OCI-LY7 (cell line): ENCODE measurements at regions not wholly inside any gene's neighbourhood (a gene's known extent, or its start where the extent isn't known, plus 50 kb on each side); places are given as distances from the start of the nearest gene placed in this dataset.
A peak's percentile ranks its signal among the peaks of the same experiment; 100 is the strongest.

Source experiments
- BruUV-seq: library from RNA; stranded (reverse); fragments of 400-500 nt; replicated peaks from 2 replicates; lab custom pipeline; 2021; lab: Mats Ljungman, UMichigan
- CTCF ChIA-PET: fragments of 300-600 bp; sonication (Branson Sonifier 250); formaldehyde crosslinking; loops from one replicate; lab custom pipeline; 2022; ENCODE audit warnings: antibody characterized with exemption; ENCODE audit not compliant: unreplicated experiment; lab: Charles Lee
- POLR2A ChIA-PET: fragments of 300-600 bp; sonication (Branson Sonifier 250); formaldehyde crosslinking; loops from one replicate; lab custom pipeline; 2022; ENCODE audit warnings: antibody characterized with exemption; lab: Charles Lee
- DNase-seq: peaks from one replicate; pipeline ENCODE4 v3.0.0-alpha.2; 2015; ENCODE audit warnings: low spot score
- H2AFZ ChIP-seq: fragments of 200-600 bp; sonication (generic), shearing (Covaris generic); 2 replicates; pipeline ENCODE4 v1.6.1; 2014; ENCODE audit warnings: mild to moderate bottlenecking, antibody characterized with exemption, low read length, moderate library complexity
- H3K27ac ChIP-seq: fragments of 200-600 bp; sonication (generic); 2 replicates; pipeline ENCODE4 v1.5.1; 2014; ENCODE audit warnings: mixed run types, low read depth, mild to moderate bottlenecking, moderate library complexity, low read length, inconsistent platforms; ENCODE audit not compliant: poor library complexity, severe bottlenecking
- H3K36me3 ChIP-seq: fragments of 200-600 bp; sonication (generic); 2 replicates; pipeline ENCODE4 v1.6.1; 2014; ENCODE audit warnings: mild to moderate bottlenecking, antibody characterized with exemption, low read length, moderate library complexity, mixed read lengths; ENCODE audit not compliant: insufficient read depth
- H3K4me1 ChIP-seq: fragments of 200-600 bp; sonication (generic); 2 replicates; pipeline ENCODE4 v1.5.1; 2014; ENCODE audit warnings: mild to moderate bottlenecking, low read length; ENCODE audit not compliant: insufficient read depth, poor library complexity, severe bottlenecking
- H3K4me2 ChIP-seq: fragments of 200-600 bp; sonication (generic); 2 replicates; pipeline ENCODE4 v1.6.1; 2014; ENCODE audit warnings: mild to moderate bottlenecking, low read length
- H3K4me3 ChIP-seq: fragments of 200-600 bp; sonication (generic); 2 replicates; pipeline ENCODE4 v1.5.1; 2014; ENCODE audit warnings: mild to moderate bottlenecking, low read depth, low read length; ENCODE audit not compliant: poor library complexity, severe bottlenecking
- H3K79me2 ChIP-seq: fragments of 200-600 bp; sonication (generic); 2 replicates; pipeline ENCODE4 v1.6.1; 2016; ENCODE audit warnings: low read depth, mild to moderate bottlenecking, low read length, moderate library complexity, mixed read lengths; ENCODE audit not compliant: insufficient read depth
- H3K9me2 ChIP-seq: fragments of 200-600 bp; sonication (generic); 2 replicates; pipeline ENCODE4 v1.6.1; 2016; ENCODE audit warnings: mild to moderate bottlenecking, low read length, mixed read lengths; ENCODE audit not compliant: insufficient read depth
- H3K9me3 ChIP-seq: fragments of 200-600 bp; sonication (generic); 2 replicates; pipeline ENCODE4 v1.6.1; 2014; ENCODE audit warnings: mild to moderate bottlenecking, mixed run types, low read length, mixed read lengths
- H4K20me1 ChIP-seq: fragments of 200-600 bp; sonication (generic); 2 replicates; pipeline ENCODE4 v1.6.1; 2014; ENCODE audit warnings: mild to moderate bottlenecking, antibody characterized with exemption, low read length, moderate library complexity, mixed read lengths; ENCODE audit not compliant: insufficient read depth
- EZH2phosphoT487 ChIP-seq: fragments of 200-600 bp; sonication (generic); IDR thresholded peaks from 2 replicates; pipeline ENCODE4 v1.6.1; 2018; ENCODE audit warnings: low read depth, borderline replicate concordance, mild to moderate bottlenecking, mixed run types, antibody characterized with exemption, low read length, moderate library complexity, mixed read lengths
- intact Hi-C: fragments of 100-400 bp; cut with micrococcal nuclease; formaldehyde crosslinking; loops from one replicate; pipeline ENCODE4 v1.10.0; 2022; ENCODE audit not compliant: unreplicated experiment
- TF ChIP-seq, protein P1 (sequence below): fragments of 200-600 bp; sonication (generic); conservative IDR thresholded peaks from 2 replicates; pipeline ENCODE4 v1.5.1; 2014; ENCODE audit warnings: mild to moderate bottlenecking, antibody characterized with exemption, low read length, moderate library complexity, mixed read lengths

DNA sequence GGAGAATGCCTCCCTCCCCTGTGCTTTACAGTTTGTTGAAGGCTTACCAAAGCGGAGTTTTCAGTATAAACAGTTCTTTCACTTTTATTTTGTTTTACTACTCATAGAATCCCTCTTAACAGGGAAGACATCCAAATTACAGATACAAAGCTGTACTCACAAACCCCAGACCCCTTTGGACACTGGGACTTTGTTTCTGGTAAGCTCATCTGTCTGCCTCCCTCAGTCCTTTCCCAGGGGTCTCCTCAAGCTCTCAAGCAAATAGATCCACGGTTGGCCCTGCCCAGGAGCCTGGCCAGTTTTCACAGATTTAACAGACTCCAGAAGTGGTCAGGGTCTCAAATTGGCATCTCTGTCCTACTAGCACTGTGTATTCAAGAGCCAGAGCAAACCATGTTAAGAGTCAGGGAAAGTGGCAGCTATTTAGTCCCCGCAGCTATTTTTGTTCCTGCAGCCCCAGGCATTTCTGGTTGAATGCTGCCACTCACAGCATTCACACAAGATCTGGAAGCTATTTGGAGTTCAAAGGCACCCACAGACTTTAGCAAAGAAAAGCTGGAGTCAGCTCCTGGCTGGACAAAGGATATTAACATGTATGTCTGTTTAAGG is 54.2 kb downstream of the TMEM100 start:
- DNase-seq, result no peak
- H3K9me2 ChIP-seq, result no peaks in the 10 kb centered on the region
- no peaks in the 10 kb centered on the region for H3K36me3 ChIP-seq
- intact Hi-C loops, result no loop called here
- BruUV-seq, result no TSS peak
- peaks cover 15% of the 10 kb centered on the region for H3K4me1 ChIP-seq
- no peak overlapping the region for H2AFZ ChIP-seq
- no peaks in the 10 kb centered on the region for H3K79me2 ChIP-seq
- no peaks in the 10 kb centered on the region for H4K20me1 ChIP-seq
- POLR2A ChIA-PET, result no interaction called here
- TF ChIP-seq, protein P1, sequence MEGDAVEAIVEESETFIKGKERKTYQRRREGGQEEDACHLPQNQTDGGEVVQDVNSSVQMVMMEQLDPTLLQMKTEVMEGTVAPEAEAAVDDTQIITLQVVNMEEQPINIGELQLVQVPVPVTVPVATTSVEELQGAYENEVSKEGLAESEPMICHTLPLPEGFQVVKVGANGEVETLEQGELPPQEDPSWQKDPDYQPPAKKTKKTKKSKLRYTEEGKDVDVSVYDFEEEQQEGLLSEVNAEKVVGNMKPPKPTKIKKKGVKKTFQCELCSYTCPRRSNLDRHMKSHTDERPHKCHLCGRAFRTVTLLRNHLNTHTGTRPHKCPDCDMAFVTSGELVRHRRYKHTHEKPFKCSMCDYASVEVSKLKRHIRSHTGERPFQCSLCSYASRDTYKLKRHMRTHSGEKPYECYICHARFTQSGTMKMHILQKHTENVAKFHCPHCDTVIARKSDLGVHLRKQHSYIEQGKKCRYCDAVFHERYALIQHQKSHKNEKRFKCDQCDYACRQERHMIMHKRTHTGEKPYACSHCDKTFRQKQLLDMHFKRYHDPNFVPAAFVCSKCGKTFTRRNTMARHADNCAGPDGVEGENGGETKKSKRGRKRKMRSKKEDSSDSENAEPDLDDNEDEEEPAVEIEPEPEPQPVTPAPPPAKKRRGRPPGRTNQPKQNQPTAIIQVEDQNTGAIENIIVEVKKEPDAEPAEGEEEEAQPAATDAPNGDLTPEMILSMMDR, result no peak
- no peak overlapping the region for H3K4me3 ChIP-seq
- no peak overlapping the region for H3K27ac ChIP-seq
- H3K9me3 ChIP-seq, result no peaks in the 10 kb centered on the region
- H3K4me2 ChIP-seq, result no peak overlapping the region
- CTCF ChIA-PET, result no interaction called here

DNA sequence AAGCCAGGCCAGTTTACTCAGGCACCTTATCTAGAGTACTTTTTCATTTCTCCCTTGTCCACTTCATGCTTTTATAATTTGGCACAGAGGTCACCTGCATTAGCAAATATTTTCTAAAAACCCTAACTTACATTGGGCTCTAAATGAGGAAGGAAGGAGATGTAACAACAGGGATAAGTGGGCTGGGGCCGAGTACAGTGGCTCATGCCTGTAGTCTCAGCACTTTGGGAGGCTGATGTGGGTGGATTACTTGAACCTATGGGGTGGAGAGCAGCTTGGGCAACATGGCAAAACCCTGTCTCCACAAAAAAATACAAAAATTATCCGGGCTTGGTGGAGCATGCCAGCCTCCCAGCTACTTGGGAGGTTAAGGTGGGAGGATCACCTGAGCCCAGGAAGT is 55.9 kb downstream of the TMEM100 start:
- Histone ChIP-seq H3K36me3 (no peaks in the 10 kb centered on the region), H3K4me2 (no peak overlapping the region), H4K20me1 (no peaks in the 10 kb centered on the region), H3K4me3 (no peak overlapping the region), H3K4me1 (peaks cover 19% of the 10 kb centered on the region), H2AFZ (no peak overlapping the region), H3K9me2 (no peaks in the 10 kb centered on the region), H3K79me2 (no peaks in the 10 kb centered on the region), H3K27ac (no peak overlapping the region), H3K9me3 (no peaks in the 10 kb centered on the region)
- intact Hi-C loops, result no loop called here
- ChIA-PET CTCF (no interaction called here), POLR2A (no interaction called here)
- TF ChIP-seq, protein P1, result no peak
- no peak for TF ChIP-seq EZH2phosphoT487
- no TSS peak for BruUV-seq
- no peak for DNase-seq

DNA sequence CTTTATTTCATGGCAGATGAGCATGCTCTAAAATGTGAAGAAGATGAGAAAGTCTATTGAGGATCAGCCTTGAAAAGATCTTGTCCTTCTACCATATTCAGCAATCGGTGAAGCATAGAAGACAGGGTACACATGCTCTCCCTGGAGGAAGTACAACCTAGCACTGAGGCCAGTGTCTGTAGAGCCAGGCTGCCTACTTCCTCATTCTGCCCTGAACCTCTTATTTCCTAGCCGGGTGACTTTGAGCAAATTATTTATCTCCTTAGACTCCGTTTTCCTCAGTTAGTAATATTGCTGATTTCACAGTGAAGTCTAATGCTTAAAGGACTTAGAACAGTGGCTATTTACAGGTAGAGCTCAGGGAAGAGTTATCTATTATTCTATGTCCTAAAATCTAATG is 58.4 kb downstream of the TMEM100 start:
- peak overlapping the region; percentile 83 for H2AFZ ChIP-seq
- intact Hi-C loops, result no loop called here
- no TSS peak for BruUV-seq
- H3K36me3 ChIP-seq, result no peaks in the 10 kb centered on the region
- H3K27ac ChIP-seq, result no peak overlapping the region
- H3K4me3 ChIP-seq, result peak overlapping the region; percentile 4
- ChIA-PET CTCF (no interaction called here), POLR2A (interaction anchor here (0.8 to 1.3 kb wide), 2 partner anchors 15 to 78 kb away, joined by 3 read pairs; no protein-coding TSS in a partner anchor)
- no peak for TF ChIP-seq EZH2phosphoT487
- TF ChIP-seq, protein P1, result no peak
- no peaks in the 10 kb centered on the region for H3K9me2 ChIP-seq
- H4K20me1 ChIP-seq, result no peaks in the 10 kb centered on the region
- DNase-seq, result peak; percentile 81
- peaks cover 41% of the 10 kb centered on the region for H3K4me1 ChIP-seq
- H3K79me2 ChIP-seq, result no peaks in the 10 kb centered on the region
- peak overlapping the region; percentile 39 for H3K4me2 ChIP-seq
- H3K9me3 ChIP-seq, result no peaks in the 10 kb centered on the region
